Stomach (tissue), 8 donors: ENCODE measurements at regions not wholly inside any gene's neighbourhood (a gene's known extent, or its start where the extent isn't known, plus 50 kb on each side); places are given as distances from the start of the nearest gene placed in this dataset.
"Not testable (repeated sequence)": the region's sequence is repeated elsewhere in the genome, so short reads cannot be mapped to it uniquely, and the experiment has no call there.

Experiments used
- DNase-seq, 2 donors: peaks; one replicate each; pipeline versions ENCODE4 v3.0.0 to v3.0.0-alpha.2; 2013 to 2019
- H3K27ac ChIP-seq, 5 donors: fragments of 200-600 bp in 4 of 5; sonication (generic) in 4 of 5; one replicate each; pipeline ENCODE4 v1.5.1; 2013 to 2019; ENCODE audit warnings: mild to moderate bottlenecking in 1 of 5, moderate library complexity in 1 of 5
- H3K27me3 ChIP-seq, 3 donors: fragments of 200-600 bp; sonication (generic); one replicate each; pipeline ENCODE4 v1.5.1; 2017 to 2019; ENCODE audit warnings: mixed run types in 1 of 3
- H3K36me3 ChIP-seq, 4 donors: fragments of 200-600 bp; sonication (generic); 1 replicate in 3 of 4; 2 replicates in 1 of 4; pipeline ENCODE4 v1.5.1; 2016 to 2019
- H3K4me1 ChIP-seq, 4 donors: fragments of 200-600 bp; sonication (generic); one replicate each; pipeline ENCODE4 v1.5.1; 2016 to 2019
- H3K4me3 ChIP-seq, 4 donors: fragments of 200-600 bp; sonication (generic) in 3 of 4; one replicate each; pipeline ENCODE4 v1.5.1; 2016 to 2019; ENCODE audit warnings: mild to moderate bottlenecking in 1 of 4
- H3K9me3 ChIP-seq, 4 donors: fragments of 200-600 bp; sonication (generic); one replicate each; pipeline ENCODE4 v1.5.1; 2016 to 2019
- CTCF ChIP-seq, 7 experiments: fragments of 450-650 bp in 4 of 7; fragments of 200-600 bp in 3 of 7; sonication (generic) in 3 of 7; IDR thresholded peaks; one replicate each; pipeline ENCODE4 v1.5.1; 2016 to 2019; ENCODE audit warnings: antibody characterized with exemption in 7 of 7, control low read depth in 2 of 7, mild to moderate bottlenecking in 1 of 7
- EP300 ChIP-seq: sonication (generic); formaldehyde crosslinking; IDR thresholded peaks from one replicate; pipeline ENCODE4 v1.6.1; 2017; ENCODE audit warnings: antibody characterized with exemption
- POLR2A ChIP-seq, 4 donors: fragments of 450-650 bp; IDR thresholded peaks; one replicate each; pipeline ENCODE4 v1.6.1; 2016; ENCODE audit warnings: antibody characterized with exemption in 4 of 4, control low read depth in 2 of 4, mild to moderate bottlenecking in 1 of 4, moderate library complexity in 1 of 4
- POLR2AphosphoS5 ChIP-seq, 3 donors: sonication (generic); formaldehyde crosslinking; IDR thresholded peaks; one replicate each; pipeline ENCODE4 v1.6.1; 2016; ENCODE audit warnings: antibody characterized with exemption in 3 of 3
- WGBS, 5 donors: extraction: QIAGEN DNeasy Blood & Tissue Kit in 3 of 5; methylation state at CpG; one replicate each; pipeline versions ENCODE4 v1.1.5 to v1.1.7; 2013 to 2018; 5-methylcytosine and 5-hydroxymethylcytosine counted together
- intact Hi-C: fragments of 100-400 bp; cut with DNase I; formaldehyde crosslinking; loops from one replicate; pipeline ENCODE4 v1.15.1; 2023; ENCODE audit warnings: low total_unique reads
- donor health status: healthy with polysubstance abuse.
- donor health status: Bipolar disorder and iron deficiency.
- donor health status: healthy.

- no peaks in the 10 kb centered on the region for H3K36me3 ChIP-seq
- 48 to 65% (median 53%) methylated on average over 1 of the region's 1 CpG for WGBS, 5 donors
- TF ChIP-seq POLR2AphosphoS5 (IDR thresholded peaks at IDR 0.05) (no peak), EP300 (no peak), CTCF (IDR thresholded peaks at IDR 0.05) (no peak), POLR2A (IDR thresholded peaks at IDR 0.05) (no peak)
- no peak for DNase-seq
- peaks cover 0 to 15% (median 7%) of the 10 kb centered on the region in 4 donors for H3K4me1 ChIP-seq
- intact Hi-C loops = no loop called here
- no peak overlapping the region for H3K4me3 ChIP-seq
- H3K27me3 ChIP-seq = no peaks in the 10 kb centered on the region
- H3K9me3 ChIP-seq = no peaks in the 10 kb centered on the region
- H3K27ac ChIP-seq = no peak overlapping the region
Observed at GRCh38 chr4:13992975-13993520, 365.5 kb upstream of the BOD1L1 start.

GRCh38 chr4:13994016-13994415 is 366.5 kb upstream of the BOD1L1 start:
- no peak overlapping the region for H3K27ac ChIP-seq
- WGBS, 5 donors = 91 to 100% (median 93%) methylated on average over 2 of the region's 2 CpGs
- intact Hi-C loops = no loop called here
- no peaks in the 10 kb centered on the region for H3K27me3 ChIP-seq
- TF ChIP-seq POLR2A (IDR thresholded peaks at IDR 0.05) (no peak), CTCF (IDR thresholded peaks at IDR 0.05) (no peak), EP300 (no peak), POLR2AphosphoS5 (IDR thresholded peaks at IDR 0.05) (no peak)
- peaks cover 0 to 15% (median 7%) of the 10 kb centered on the region in 4 donors for H3K4me1 ChIP-seq
- no peak for DNase-seq
- no peaks in the 10 kb centered on the region for H3K9me3 ChIP-seq
- H3K36me3 ChIP-seq = no peaks in the 10 kb centered on the region
- no peak overlapping the region for H3K4me3 ChIP-seq

GRCh38 chr4:13998850-13999445 is 371.4 kb upstream of the BOD1L1 start:
- 27 to 55% (median 43%) methylated on average over 3 of the region's 3 CpGs for WGBS, 5 donors
- H3K36me3 ChIP-seq = no peaks in the 10 kb centered on the region
- intact Hi-C loops = no loop called here
- no peaks in the 10 kb centered on the region for H3K4me1 ChIP-seq
- H3K27me3 ChIP-seq = no peaks in the 10 kb centered on the region
- H3K27ac ChIP-seq = no peak overlapping the region
- TF ChIP-seq POLR2A (IDR thresholded peaks at IDR 0.05) (no peak), CTCF (IDR thresholded peaks at IDR 0.05) (no peak), EP300 (no peak), POLR2AphosphoS5 (IDR thresholded peaks at IDR 0.05) (no peak)
- no peak for DNase-seq
- H3K4me3 ChIP-seq = no peak overlapping the region
- H3K9me3 ChIP-seq = peaks cover 8 to 19% (median 10%) of the 10 kb centered on the region in 4 donors

- no peak for TF ChIP-seq POLR2A (IDR thresholded peaks at IDR 0.05)
- no peak for TF ChIP-seq EP300
- TF ChIP-seq CTCF (IDR thresholded peaks at IDR 0.05) = no peak
- TF ChIP-seq POLR2AphosphoS5 (IDR thresholded peaks at IDR 0.05) = no peak
- H3K4me1 ChIP-seq = no peaks in the 10 kb centered on the region
- WGBS, 5 donors = 43 to 69% (median 53%) methylated on average over 2 of the region's 2 CpGs
- H3K4me3 ChIP-seq = no peak overlapping the region
- no peak overlapping the region for H3K27ac ChIP-seq
- H3K27me3 ChIP-seq = no peaks in the 10 kb centered on the region
- no peaks in the 10 kb centered on the region for H3K36me3 ChIP-seq
- DNase-seq = no peak
- peaks cover 8 to 19% (median 10%) of the 10 kb centered on the region in 4 donors for H3K9me3 ChIP-seq
- intact Hi-C loops = no loop called here
Observed at GRCh38 chr4:14000091-14000814, 372.7 kb upstream of the BOD1L1 start.

GRCh38 chr4:14002331-14002730 is 374.8 kb upstream of the BOD1L1 start:
- peaks cover 8 to 19% (median 10%) of the 10 kb centered on the region in 4 donors for H3K9me3 ChIP-seq
- H3K4me1 ChIP-seq, H3K27me3 ChIP-seq, intact Hi-C loops, H3K27ac ChIP-seq, H3K4me3 ChIP-seq, H3K36me3 ChIP-seq, DNase-seq: not testable (repeated sequence)
- WGBS, 5 donors = 77 to 88% (median 80%) methylated on average over 3 of the region's 3 CpGs
